ENCODE measurements at regions not wholly inside any gene's neighbourhood (a gene's known extent, or its start where the extent isn't known, plus 50 kb on each side); places are given as distances from the start of the nearest gene placed in this dataset.

- peak; percentile 88 for DNase-seq
- WGBS (ENCODE audit: extremely low coverage, insufficient coverage, low lambda C conversion rate) = no CpG with 5 or more reads among the region's 3 CpGs
- Histone ChIP-seq H3K56ac (ENCODE audit: low read length) (no peak overlapping the region), H3K36me3 (ENCODE audit: control insufficient read depth, insufficient read depth, low read length) (no peaks in the 10 kb centered on the region), H2BK15ac (replicated peaks; ENCODE audit: low read depth) (no peak overlapping the region), H2BK120ac (ENCODE audit: low read depth, low read length) (no peak overlapping the region), H4K8ac (ENCODE audit: low read depth, low read length) (no peak overlapping the region), H3K79me2 (ENCODE audit: control insufficient read depth, insufficient read depth, low read length) (no peaks in the 10 kb centered on the region), H3K4me1 (ENCODE audit: control insufficient read depth, low read depth, low read length) (peaks cover 6% of the 10 kb centered on the region), H2BK5ac (ENCODE audit: low read length) (no peak overlapping the region), H3K18ac (ENCODE audit: low read length) (peak overlapping the region; percentile 56), H3K23ac (ENCODE audit: low read length) (no peak overlapping the region), H2AK5ac (ENCODE audit: low read length) (no peak overlapping the region), H3K4me2 (ENCODE audit: low read length) (no peak overlapping the region), H4K5ac (ENCODE audit: low read length) (no peak overlapping the region), H3K4ac (ENCODE audit: low read depth, low read length) (no peak overlapping the region), H3K4me3 (ENCODE audit: low read length) (no peak overlapping the region), H3K27ac (ENCODE audit: low read depth, low read length) (peak overlapping the region; percentile 82), H3K79me1 (ENCODE audit: low read length) (no peaks in the 10 kb centered on the region), H3K27me3 (ENCODE audit: insufficient read depth, low read length, poor library complexity) (no peaks in the 10 kb centered on the region), H3K9ac (ENCODE audit: low read length) (no peak overlapping the region)
Observed at GRCh38 chr6:168756009-168756634, 315.1 kb downstream of the SMOC2 start.

DNA sequence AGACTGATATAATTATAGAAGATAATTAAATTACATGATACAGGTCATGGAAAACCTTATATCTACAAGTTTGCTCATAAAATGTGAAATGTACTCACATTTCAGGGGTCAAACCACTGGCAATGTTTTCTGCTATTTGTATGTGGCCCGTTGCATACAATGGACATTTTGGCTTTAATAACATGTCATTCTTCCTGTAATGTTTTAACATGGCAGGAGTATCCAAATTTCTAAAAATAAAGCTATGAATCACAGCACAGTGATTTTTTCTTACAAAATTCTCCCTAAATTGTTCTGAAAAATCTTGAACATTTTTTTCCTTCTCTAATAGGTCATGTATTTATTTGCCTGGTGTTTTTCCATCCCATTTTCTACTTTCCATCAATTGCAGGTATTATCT lies 305.7 kb downstream of the SMOC2 start:
- Histone ChIP-seq H2BK5ac (ENCODE audit: low read length) (no peak overlapping the region), H2AK5ac (ENCODE audit: low read length) (no peak overlapping the region), H3K4ac (ENCODE audit: low read depth, low read length) (no peak overlapping the region), H3K56ac (ENCODE audit: low read length) (no peak overlapping the region), H3K4me1 (ENCODE audit: control insufficient read depth, low read depth, low read length) (no peaks in the 10 kb centered on the region), H3K27me3 (ENCODE audit: insufficient read depth, low read length, poor library complexity) (no peaks in the 10 kb centered on the region), H4K5ac (ENCODE audit: low read length) (no peak overlapping the region), H3K27ac (ENCODE audit: low read depth, low read length) (no peak overlapping the region), H3K23ac (ENCODE audit: low read length) (no peak overlapping the region), H2BK15ac (replicated peaks; ENCODE audit: low read depth) (no peak overlapping the region), H3K4me3 (ENCODE audit: low read length) (no peak overlapping the region), H4K8ac (ENCODE audit: low read depth, low read length) (no peak overlapping the region), H3K9ac (ENCODE audit: low read length) (no peak overlapping the region), H3K36me3 (ENCODE audit: control insufficient read depth, insufficient read depth, low read length) (no peaks in the 10 kb centered on the region), H3K18ac (ENCODE audit: low read length) (no peak overlapping the region), H2BK120ac (ENCODE audit: low read depth, low read length) (no peak overlapping the region), H3K79me1 (ENCODE audit: low read length) (no peaks in the 10 kb centered on the region), H3K4me2 (ENCODE audit: low read length) (no peak overlapping the region), H3K79me2 (ENCODE audit: control insufficient read depth, insufficient read depth, low read length) (no peaks in the 10 kb centered on the region)
- no peak for DNase-seq
- no CpG with 5 or more reads among the region's 1 CpG for WGBS (ENCODE audit: extremely low coverage, insufficient coverage, low lambda C conversion rate)

GRCh38 chr6:168746013-168746412 lies 305.0 kb downstream of the SMOC2 start:
- DNase-seq = no peak
- Histone ChIP-seq H2BK5ac (ENCODE audit: low read length) (no peak overlapping the region), H4K5ac (ENCODE audit: low read length) (no peak overlapping the region), H3K4ac (ENCODE audit: low read depth, low read length) (no peak overlapping the region), H3K36me3 (ENCODE audit: control insufficient read depth, insufficient read depth, low read length) (no peaks in the 10 kb centered on the region), H2BK15ac (replicated peaks; ENCODE audit: low read depth) (no peak overlapping the region), H3K27me3 (ENCODE audit: insufficient read depth, low read length, poor library complexity) (no peaks in the 10 kb centered on the region), H3K18ac (ENCODE audit: low read length) (no peak overlapping the region), H2AK5ac (ENCODE audit: low read length) (no peak overlapping the region), H3K79me1 (ENCODE audit: low read length) (no peaks in the 10 kb centered on the region), H3K9ac (ENCODE audit: low read length) (no peak overlapping the region), H3K4me2 (ENCODE audit: low read length) (no peak overlapping the region), H4K8ac (ENCODE audit: low read depth, low read length) (no peak overlapping the region), H3K23ac (ENCODE audit: low read length) (no peak overlapping the region), H3K4me3 (ENCODE audit: low read length) (no peak overlapping the region), H3K27ac (ENCODE audit: low read depth, low read length) (no peak overlapping the region), H3K56ac (ENCODE audit: low read length) (no peak overlapping the region), H3K4me1 (ENCODE audit: control insufficient read depth, low read depth, low read length) (no peaks in the 10 kb centered on the region), H2BK120ac (ENCODE audit: low read depth, low read length) (no peak overlapping the region), H3K79me2 (ENCODE audit: control insufficient read depth, insufficient read depth, low read length) (no peaks in the 10 kb centered on the region)
- WGBS (ENCODE audit: extremely low coverage, insufficient coverage, low lambda C conversion rate) = no CpG with 5 or more reads among the region's 3 CpGs

GRCh38 chr6:168744861-168745260 lies 303.9 kb downstream of the SMOC2 start:
- no peaks in the 10 kb centered on the region for H3K79me1 ChIP-seq (ENCODE audit: low read length)
- H2BK15ac ChIP-seq (replicated peaks; ENCODE audit: low read depth) = no peak overlapping the region
- H3K9ac ChIP-seq (ENCODE audit: low read length) = no peak overlapping the region
- H3K4me3 ChIP-seq (ENCODE audit: low read length) = no peak overlapping the region
- no peaks in the 10 kb centered on the region for H3K79me2 ChIP-seq (ENCODE audit: control insufficient read depth, insufficient read depth, low read length)
- no peak for DNase-seq
- H2BK5ac ChIP-seq (ENCODE audit: low read length) = no peak overlapping the region
- H2AK5ac ChIP-seq (ENCODE audit: low read length) = no peak overlapping the region
- no peak overlapping the region for H2BK120ac ChIP-seq (ENCODE audit: low read depth, low read length)
- no peak overlapping the region for H4K5ac ChIP-seq (ENCODE audit: low read length)
- no peak overlapping the region for H3K4ac ChIP-seq (ENCODE audit: low read depth, low read length)
- H3K56ac ChIP-seq (ENCODE audit: low read length) = no peak overlapping the region
- no CpG with 5 or more reads among the region's 3 CpGs for WGBS (ENCODE audit: extremely low coverage, insufficient coverage, low lambda C conversion rate)
- no peak overlapping the region for H3K4me2 ChIP-seq (ENCODE audit: low read length)
- H3K18ac ChIP-seq (ENCODE audit: low read length) = no peak overlapping the region
- H4K8ac ChIP-seq (ENCODE audit: low read depth, low read length) = no peak overlapping the region
- no peak overlapping the region for H3K27ac ChIP-seq (ENCODE audit: low read depth, low read length)
- H3K36me3 ChIP-seq (ENCODE audit: control insufficient read depth, insufficient read depth, low read length) = no peaks in the 10 kb centered on the region
- H3K27me3 ChIP-seq (ENCODE audit: insufficient read depth, low read length, poor library complexity) = no peaks in the 10 kb centered on the region
- no peak overlapping the region for H3K23ac ChIP-seq (ENCODE audit: low read length)
- no peaks in the 10 kb centered on the region for H3K4me1 ChIP-seq (ENCODE audit: control insufficient read depth, low read depth, low read length)

DNA sequence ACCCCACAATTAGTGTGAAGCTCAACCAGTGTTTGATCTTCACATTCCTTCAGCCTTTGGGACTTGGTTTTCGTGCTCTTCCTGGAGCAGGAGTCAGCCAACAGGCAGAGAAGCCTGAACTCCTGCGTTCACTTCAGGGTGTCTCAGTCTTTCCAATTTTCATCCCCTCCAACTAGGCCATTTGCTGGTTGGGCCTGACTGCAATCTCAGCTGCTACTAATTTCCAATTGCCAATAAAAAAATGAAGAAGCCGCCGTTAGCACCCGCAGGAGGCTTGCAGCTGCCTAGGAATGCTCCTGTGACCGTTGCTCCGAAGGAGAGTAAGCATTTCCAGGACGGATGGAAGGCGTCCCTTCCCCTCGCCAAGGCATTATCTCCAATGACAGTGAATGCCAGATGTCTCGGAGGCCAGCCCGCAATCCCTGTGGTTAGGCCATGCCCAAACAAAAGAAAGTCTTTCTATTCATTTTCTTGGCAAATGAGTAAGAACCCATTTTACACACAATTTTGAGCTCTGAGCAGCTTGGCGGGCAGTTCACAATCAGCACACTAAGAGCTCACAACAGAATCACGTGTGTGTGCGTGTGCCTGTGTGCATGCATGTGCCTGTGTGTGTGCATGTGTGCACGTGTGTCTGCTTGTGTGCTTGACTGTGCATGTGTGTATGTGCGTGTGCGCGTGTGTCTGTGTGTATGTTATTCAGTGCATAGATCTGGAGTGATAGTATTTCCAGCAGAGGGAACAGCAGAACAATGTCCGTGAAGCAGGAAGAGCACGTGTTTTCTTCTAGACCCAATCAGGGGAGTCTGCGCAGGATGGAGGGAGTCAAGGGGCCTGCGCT lies 301.2 kb downstream of the SMOC2 start:
- H3K79me2 ChIP-seq (ENCODE audit: control insufficient read depth, insufficient read depth, low read length) = no peaks in the 10 kb centered on the region
- H3K36me3 ChIP-seq (ENCODE audit: control insufficient read depth, insufficient read depth, low read length) = no peaks in the 10 kb centered on the region
- no peak overlapping the region for H3K4me2 ChIP-seq (ENCODE audit: low read length)
- WGBS (ENCODE audit: extremely low coverage, insufficient coverage, low lambda C conversion rate) = no CpG with 5 or more reads among the region's 23 CpGs
- H3K4me3 ChIP-seq (ENCODE audit: low read length) = no peak overlapping the region
- H4K5ac ChIP-seq (ENCODE audit: low read length) = no peak overlapping the region
- no peak overlapping the region for H2BK120ac ChIP-seq (ENCODE audit: low read depth, low read length)
- H3K4ac ChIP-seq (ENCODE audit: low read depth, low read length) = no peak overlapping the region
- no peak overlapping the region for H2BK5ac ChIP-seq (ENCODE audit: low read length)
- H3K4me1 ChIP-seq (ENCODE audit: control insufficient read depth, low read depth, low read length) = no peaks in the 10 kb centered on the region
- H2BK15ac ChIP-seq (replicated peaks; ENCODE audit: low read depth) = no peak overlapping the region
- H3K27me3 ChIP-seq (ENCODE audit: insufficient read depth, low read length, poor library complexity) = no peaks in the 10 kb centered on the region
- no peak overlapping the region for H4K8ac ChIP-seq (ENCODE audit: low read depth, low read length)
- H3K27ac ChIP-seq (ENCODE audit: low read depth, low read length) = no peak overlapping the region
- H2AK5ac ChIP-seq (ENCODE audit: low read length) = no peak overlapping the region
- no peak overlapping the region for H3K56ac ChIP-seq (ENCODE audit: low read length)
- no peak overlapping the region for H3K23ac ChIP-seq (ENCODE audit: low read length)
- no peak overlapping the region for H3K18ac ChIP-seq (ENCODE audit: low read length)
- no peak for DNase-seq
- H3K9ac ChIP-seq (ENCODE audit: low read length) = no peak overlapping the region
- H3K79me1 ChIP-seq (ENCODE audit: low read length) = no peaks in the 10 kb centered on the region
